HCT116 (cell line): ENCODE measurements at regions not wholly inside any gene's neighbourhood (a gene's known extent, or its start where the extent isn't known, plus 50 kb on each side); places are given as distances from the start of the nearest gene placed in this dataset.

ENCODE experiments used
- CTCF ChIP-seq, 3 experiments: fragments of 200-600 bp in 1 of 3; sonication (generic) in 1 of 3; IDR thresholded peaks in 2 of 3; conservative IDR thresholded peaks in 1 of 3; 2 replicates each; pipeline ENCODE4 v1.5.1; 2012 to 2017; ENCODE audit warnings: low read depth in 2 of 3, low read length in 2 of 3, antibody characterized with exemption in 1 of 3, borderline replicate concordance in 1 of 3, control low read depth in 1 of 3, mild to moderate bottlenecking in 1 of 3, mixed read lengths in 1 of 3, mixed run types in 1 of 3, moderate library complexity in 1 of 3; ENCODE audit not compliant: insufficient read depth in 1 of 3
- EGR1 ChIP-seq: IDR thresholded peaks from 2 replicates; pipeline ENCODE4 v1.6.1; 2012; ENCODE audit warnings: low read depth
- EZH2 ChIP-seq: fragments of 200-600 bp; sonication (generic); IDR thresholded peaks from 2 replicates; pipeline ENCODE4 v1.6.1; 2017; ENCODE audit warnings: antibody characterized with exemption, mixed run types
- MAX ChIP-seq: IDR thresholded peaks from 2 replicates; pipeline ENCODE4 v1.6.1; 2012
- POLR2AphosphoS5 ChIP-seq: IDR thresholded peaks from 2 replicates; pipeline ENCODE4 v1.6.1; 2011; ENCODE audit warnings: mild to moderate bottlenecking, low read depth, low read length, moderate library complexity
- RAD21 ChIP-seq: IDR thresholded peaks from 2 replicates; pipeline ENCODE4 v1.6.1; 2012; ENCODE audit warnings: low read depth, mild to moderate bottlenecking
- REST ChIP-seq: IDR thresholded peaks from 2 replicates; pipeline ENCODE4 v1.6.1; 2012; ENCODE audit warnings: low read depth
- SP1 ChIP-seq: IDR thresholded peaks from 2 replicates; pipeline ENCODE4 v1.6.1; 2012; ENCODE audit warnings: low read depth
- ZBTB33 ChIP-seq: IDR thresholded peaks from 2 replicates; pipeline ENCODE4 v1.6.1; 2011; ENCODE audit warnings: mild to moderate bottlenecking, low read length, moderate library complexity; ENCODE audit not compliant: insufficient replicate concordance; ENCODE audit errors: extremely low read depth

- TF ChIP-seq CTCF (IDR thresholded peaks at IDR 0.05 in 2 of 3, conservative IDR thresholded peaks at IDR 0.05 in 1 of 3; ENCODE audit: borderline replicate concordance in 1 of 3, insufficient read depth in 1 of 3, low read depth in 2 of 3, low read length in 2 of 3): no peak
- no peak for TF ChIP-seq POLR2AphosphoS5
- TF ChIP-seq REST: no peak
- TF ChIP-seq ZBTB33: no peak
- no peak for TF ChIP-seq MAX
- no peak for TF ChIP-seq EGR1
- no peak for TF ChIP-seq EZH2
- TF ChIP-seq RAD21: no peak
- no peak for TF ChIP-seq SP1
Measured at GRCh38 chr7:67990716-67991115, 994.1 kb downstream of the TYW1 start.
